ENCODE measurements at regions not wholly inside any gene's neighbourhood (a gene's known extent, or its start where the extent isn't known, plus 50 kb on each side); places are given as distances from the start of the nearest gene placed in this dataset.

DNA sequence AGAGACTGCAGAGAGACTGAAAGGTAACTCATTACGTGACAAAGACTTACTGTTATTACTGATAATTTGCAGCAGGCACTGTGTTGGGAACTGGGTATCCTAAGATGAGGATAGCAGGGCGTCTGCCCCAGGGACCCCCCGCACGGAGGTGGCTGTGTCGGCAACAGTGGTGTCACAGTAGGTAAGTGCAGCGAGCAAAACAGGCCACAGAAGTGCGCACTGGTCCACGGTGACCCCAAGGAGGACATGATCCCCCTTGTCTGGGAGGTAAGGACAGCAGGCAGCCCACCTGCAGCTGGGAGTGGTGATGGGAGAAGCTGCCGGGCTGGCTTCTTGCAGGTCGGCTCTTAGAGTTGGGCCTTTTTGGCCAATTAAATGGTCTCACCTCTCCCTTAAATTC is 82.9 kb downstream of the FAM43A start:
- DNase-seq (ENCODE audit: low read depth in 2 of 2, low spot score in 1 of 2), result no peak

DNA sequence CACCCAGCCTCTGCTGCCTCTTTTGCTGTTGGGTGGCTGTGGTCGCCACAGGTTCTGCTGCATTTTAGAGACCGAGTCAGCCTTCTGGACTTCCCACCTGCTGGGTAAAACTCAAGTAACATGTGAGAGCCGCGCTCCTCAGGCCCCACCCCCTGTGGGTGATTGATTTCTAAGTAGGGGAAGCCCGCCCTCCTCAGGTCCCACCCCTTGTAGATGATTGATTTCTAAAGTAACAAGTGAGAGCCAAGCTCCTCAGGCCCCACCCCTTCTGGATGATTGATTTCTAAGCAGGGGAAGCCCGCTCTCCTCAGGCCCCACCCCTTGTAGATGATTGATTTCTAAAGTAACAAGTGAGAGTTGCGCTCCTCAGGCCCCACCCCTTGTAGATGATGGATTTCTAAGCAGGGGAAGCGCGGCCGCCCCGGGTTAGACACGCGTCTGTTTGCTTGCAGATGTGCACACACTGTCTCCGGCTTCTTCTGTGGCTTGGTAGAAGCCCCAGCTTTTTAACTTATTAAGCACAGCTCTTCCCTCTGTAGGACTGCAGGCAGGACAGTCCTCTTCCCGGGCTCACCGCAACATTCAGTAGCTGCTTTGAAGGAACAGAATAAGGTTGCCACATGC is 83.4 kb downstream of the FAM43A start:
- peak; percentile 59 to 82 for DNase-seq (ENCODE audit: low read depth in 2 of 2, low spot score in 1 of 2)

DNA sequence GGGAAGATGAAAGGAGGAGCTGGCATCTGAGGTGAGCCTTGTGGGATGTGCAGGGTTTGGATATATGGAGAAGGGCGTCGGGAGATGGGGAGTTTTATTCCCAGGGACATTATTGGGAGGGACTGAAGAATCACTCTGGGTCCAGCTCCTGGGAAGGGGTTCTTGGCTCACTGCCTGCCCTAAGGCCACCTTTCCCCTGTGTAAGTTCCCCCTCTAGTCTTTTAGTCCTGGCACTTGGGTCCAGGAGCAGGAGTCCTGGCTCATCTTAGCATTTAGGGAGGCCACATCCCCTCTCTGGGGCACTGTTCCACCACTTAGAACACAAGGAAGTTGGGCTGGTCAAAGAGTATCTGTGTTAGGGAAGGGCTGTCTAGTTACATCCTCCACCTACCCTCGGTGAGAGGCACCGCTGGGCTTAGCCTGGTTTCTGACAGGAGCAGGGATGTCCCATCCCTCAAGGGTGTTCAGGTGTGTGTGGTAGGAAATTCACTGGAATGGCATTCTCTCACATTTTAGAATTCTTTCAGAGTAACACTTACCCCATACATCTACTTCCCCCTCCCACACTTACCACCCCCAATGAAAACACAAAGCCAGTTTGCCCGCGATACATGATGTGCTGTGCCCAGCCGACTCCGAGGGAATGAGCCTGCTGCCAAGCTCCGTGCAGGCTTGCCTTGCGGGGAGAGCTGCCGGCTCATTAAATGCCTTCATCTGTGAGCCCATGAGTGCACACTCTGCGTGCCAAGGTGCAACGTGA is 86.7 kb downstream of the FAM43A start:
- DNase-seq (ENCODE audit: low read depth in 2 of 2, low spot score in 1 of 2), result no peak

DNA sequence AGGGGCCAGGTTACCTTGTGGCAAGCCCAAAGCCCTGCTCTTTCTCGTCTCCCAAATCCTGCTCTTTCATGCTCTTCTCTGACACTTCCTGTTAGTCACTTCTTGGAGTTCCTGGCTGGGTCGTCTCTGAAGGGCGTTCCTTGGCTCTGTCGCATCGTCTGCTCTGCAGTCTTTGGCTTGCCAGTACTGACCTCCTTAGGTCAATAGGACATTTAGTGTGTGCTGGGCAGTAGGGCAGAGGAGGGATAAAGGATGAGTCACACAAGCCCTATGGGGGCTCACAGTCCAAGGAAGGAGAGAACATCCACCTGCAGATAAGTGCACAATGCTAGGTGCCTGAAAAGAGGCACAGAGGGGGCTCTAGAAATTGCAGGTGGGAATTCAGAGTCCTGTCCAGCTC is 87.5 kb downstream of the FAM43A start:
- DNase-seq (ENCODE audit: low read depth in 2 of 2, low spot score in 1 of 2), result no peak

DNA sequence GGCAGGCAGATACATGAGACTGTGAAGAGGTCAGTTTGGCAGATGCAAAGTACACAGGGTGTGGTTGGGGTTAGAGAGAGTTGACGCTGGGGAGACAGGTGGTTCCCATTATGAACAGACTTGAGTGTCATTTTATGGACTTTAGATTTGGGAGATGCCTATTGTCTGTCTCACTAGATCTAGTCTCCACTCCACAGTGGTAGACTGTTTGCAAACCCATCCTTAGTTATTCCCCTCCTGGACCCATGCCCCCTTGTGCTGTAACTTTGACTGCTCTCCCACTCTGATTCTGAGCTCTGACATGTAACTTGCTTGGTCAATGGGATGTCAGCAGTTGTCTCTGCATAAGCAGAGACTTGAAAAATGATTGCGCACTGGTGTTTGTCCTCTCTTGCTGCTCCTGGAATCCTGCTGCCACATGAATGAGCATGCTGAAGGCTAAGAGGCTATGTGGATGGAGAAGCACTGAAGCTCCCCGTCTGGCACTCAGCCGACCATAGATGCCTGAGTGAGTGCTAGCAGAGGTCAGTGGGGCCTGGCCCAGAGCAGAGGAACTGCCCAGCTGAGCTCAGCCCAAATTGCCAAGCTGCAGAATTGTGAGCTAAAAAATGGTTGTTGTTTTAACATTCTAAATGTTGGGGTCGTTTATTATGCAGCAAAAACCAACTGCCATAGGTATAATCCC is 88.2 kb downstream of the FAM43A start:
- no peak for DNase-seq (ENCODE audit: low read depth in 2 of 2, low spot score in 1 of 2)

DNA sequence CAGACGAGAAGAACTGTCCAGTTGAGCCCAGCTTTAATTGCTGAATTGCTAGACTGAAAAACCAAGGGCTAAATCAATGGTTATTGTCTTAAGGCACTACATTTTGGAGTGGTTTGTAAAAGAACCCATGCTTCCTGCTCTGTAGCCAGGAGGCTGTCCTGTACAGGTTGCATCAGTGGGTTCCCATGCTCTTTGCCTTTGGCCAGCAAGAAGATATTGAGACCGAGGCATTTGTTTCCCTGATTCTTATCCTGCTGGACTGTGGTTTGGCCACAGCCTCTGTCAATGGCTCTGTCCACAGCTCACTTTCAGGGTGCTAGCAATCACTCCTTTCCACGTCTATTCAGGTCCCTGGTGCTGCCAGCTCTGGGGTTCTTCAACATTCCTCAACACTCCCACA is 89.6 kb downstream of the FAM43A start:
- DNase-seq (ENCODE audit: low read depth in 2 of 2, low spot score in 1 of 2), result no peak

DNA sequence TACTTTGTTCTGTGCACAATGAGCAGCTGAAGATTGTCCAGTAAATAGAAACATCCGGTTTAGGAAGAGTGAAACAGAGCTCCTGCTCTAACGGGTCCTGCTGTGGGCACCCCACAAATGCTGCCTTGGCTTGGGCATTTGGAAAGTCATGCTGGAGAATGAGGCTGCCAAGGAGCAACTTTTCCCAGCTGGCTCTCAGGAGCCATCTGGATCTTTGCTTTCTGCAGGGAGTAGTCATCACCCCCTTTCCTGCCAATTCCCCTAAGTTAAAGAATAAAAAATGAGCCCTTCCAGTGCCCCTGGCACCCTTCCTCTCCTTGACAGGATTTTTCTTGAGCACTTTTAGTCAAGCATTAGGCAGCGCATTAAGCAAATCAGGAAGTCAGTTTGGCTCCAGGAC is 90.0 kb downstream of the FAM43A start:
- no peak for DNase-seq (ENCODE audit: low read depth in 2 of 2, low spot score in 1 of 2)

DNA sequence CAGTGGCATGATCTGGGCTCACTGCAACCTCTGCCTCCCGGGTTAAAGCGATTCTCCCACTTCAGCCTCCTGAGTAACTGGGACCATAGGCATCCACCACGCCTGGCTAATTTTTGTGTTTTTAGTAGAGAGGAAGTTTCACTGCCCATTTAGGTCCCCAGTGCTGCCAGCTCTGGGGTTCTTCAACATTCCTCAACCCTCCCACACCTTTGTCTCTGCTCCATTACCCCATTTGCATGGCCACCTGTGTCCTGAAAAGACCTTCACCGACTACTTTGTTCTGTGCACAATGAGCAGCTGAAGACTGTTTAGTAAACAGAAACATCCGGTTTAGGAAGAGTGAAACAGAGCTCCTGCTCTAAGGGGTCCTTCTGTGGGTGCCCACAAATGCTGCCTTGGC is 92.0 kb downstream of the FAM43A start:
- no peak for DNase-seq (ENCODE audit: low read depth in 2 of 2, low spot score in 1 of 2)

DNA sequence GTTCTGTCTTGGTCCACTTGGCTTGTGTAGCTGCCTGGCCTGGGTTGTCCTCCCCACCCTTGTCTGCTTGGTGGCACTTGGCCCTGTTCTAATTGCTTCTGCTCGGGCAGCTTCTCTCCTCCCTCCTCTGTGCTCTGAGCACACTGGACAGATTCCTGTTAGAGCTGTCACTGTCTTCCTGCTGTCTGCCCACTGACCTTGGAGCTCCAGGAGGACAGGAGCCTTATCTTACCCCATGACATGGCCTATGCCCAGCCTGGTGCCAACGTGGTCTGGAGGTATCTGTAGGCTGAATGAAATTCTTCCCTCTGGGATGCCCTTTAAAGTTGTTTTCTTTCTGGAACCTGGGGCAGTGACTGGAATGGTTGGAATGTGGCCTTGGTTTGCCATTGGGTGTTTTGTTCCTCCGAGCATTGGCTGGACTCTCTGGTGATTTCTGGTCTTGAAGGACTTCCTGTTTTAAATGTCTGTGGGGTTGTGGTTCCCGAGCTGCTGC is 94.1 kb downstream of the FAM43A start:
- DNase-seq (ENCODE audit: low read depth in 2 of 2, low spot score in 1 of 2), result no peak

DNA sequence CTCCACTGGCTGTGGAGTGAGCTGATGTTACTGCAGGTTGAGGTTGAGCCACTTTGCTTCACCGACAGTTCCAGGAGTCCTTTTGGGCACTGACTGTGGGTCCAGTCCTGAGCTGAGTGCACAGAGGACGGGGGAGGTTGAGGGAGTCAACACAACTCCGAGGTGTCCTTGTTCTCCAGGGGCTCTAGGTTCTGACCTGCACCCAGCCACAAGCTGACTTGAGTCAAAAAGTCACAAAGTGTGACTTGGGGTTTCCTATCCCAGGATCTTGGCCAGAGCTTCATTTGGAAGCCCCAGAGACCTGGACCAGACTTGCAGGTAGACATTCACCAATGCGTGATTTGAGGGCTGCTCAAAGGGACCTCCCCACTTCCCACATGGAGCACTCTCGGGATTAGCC is 95.0 kb downstream of the FAM43A start:
- no peak for DNase-seq (ENCODE audit: low read depth in 2 of 2, low spot score in 1 of 2)

DNA sequence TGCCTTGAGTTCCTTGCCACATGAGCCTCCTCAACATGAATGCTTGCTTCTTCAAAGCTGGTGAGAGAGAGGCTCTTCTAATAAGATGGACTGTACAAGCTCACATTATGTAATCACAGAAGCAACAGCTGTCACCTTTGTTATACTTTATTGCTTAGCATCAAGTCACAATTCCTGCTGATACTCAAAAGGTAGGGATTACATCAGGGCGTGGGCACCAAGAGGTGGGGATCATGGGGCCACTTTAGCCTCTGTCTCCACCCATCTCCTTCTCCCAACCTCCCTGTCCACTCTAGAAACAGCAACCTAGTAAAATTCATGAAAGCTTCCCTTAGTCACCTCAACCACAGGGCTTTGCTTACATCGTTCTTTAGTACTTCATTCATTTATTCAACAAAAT is 95.9 kb downstream of the FAM43A start:
- DNase-seq (ENCODE audit: low read depth in 2 of 2, low spot score in 1 of 2), result no peak

DNA sequence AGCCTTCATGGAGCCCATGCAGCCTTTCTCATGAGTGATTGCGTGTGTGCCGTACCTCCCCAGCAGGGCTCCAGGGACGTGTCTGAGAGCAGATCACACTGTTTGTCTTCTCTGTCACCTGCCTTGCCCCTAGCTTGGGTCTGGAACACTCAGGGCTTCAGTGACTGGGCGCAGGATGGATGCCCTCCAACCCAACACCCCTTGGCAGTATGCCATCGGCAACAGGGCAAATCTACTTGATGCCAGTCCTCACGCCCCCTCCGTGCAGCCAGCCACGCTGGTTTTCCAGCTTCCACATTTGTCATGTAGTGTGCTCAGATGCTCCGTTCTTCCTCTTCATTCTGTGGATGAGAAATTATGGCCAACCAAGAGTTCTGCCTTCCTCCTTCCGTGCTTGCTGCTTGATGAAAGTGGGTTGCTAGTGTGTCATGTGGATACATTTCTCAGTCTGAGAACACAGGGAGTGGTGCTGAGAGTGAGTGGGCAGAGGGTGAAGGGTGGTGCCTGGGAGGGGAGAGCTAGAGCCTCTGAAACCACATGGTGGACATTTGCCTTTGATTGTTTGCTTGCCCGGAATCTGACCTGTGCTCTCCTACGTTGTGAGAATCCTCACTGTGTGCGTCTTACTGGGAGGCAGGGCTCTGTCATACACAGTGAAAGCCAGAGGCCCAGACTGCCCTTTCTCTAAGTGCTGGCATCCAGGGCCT is 97.2 kb downstream of the FAM43A start:
- no peak for DNase-seq (ENCODE audit: low read depth in 2 of 2, low spot score in 1 of 2)

DNA sequence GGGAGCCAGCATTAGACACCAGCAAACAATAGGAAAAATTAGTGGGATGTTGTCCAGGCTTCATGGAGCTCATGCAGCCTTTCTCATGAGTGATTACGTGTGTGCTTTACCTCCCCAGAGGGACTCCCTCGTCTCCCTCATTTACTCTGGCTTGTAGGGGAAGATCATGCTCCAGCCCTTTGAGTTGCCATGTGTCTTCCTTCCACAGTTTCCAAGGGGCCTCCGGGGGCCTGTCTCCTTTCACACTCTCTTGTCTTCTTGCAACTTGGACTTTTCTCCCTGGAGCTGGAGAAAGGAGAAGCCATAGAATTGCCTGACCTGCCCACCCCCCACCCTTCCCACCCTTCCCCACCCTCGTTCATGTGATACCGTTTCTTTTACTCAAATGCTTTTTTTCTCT is 98.7 kb downstream of the FAM43A start:
- no peak for DNase-seq (ENCODE audit: low read depth in 2 of 2, low spot score in 1 of 2)

DNA sequence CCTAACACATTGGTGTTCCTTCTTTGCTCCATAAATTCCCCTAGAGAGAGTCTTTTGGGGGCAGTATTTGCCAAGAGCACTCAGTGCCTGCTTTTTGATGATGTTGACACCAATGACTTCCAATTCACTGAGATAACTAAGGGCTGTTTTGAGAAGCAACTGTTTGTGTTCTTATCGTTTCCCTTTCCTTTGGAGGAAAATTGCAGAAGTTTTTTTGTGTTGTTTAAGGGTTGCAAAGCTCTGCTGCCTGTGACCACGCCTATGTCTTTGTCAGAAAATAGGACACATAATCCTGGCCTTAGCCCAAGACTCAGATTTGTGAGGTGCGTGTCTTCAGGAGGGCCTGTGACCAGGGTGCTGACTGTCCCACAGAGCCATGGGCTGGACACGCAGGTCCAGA is 99.6 kb downstream of the FAM43A start:
- no peak for DNase-seq (ENCODE audit: low read depth in 2 of 2, low spot score in 1 of 2)

DNA sequence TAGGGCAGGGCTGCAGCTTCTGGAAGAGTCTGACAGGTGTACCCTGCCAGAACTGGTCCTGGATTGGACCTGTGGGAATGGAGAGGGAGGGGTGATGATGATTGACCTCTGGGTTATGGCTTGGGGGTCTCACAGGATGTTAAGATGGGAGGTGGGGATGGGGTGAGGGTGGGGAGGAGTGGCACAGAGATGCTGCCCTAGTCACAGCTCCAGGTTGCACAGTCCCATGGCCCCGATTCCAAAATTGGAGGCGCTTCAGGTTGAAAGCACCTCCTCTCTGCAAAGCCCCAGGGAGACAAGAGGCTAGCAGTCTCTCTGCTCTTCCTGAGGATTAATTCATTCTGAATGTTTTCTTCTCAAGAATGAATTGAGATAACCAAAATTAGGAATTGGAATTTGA is 101.4 kb downstream of the FAM43A start:
- no peak for DNase-seq (ENCODE audit: low read depth in 2 of 2, low spot score in 1 of 2)

DNA sequence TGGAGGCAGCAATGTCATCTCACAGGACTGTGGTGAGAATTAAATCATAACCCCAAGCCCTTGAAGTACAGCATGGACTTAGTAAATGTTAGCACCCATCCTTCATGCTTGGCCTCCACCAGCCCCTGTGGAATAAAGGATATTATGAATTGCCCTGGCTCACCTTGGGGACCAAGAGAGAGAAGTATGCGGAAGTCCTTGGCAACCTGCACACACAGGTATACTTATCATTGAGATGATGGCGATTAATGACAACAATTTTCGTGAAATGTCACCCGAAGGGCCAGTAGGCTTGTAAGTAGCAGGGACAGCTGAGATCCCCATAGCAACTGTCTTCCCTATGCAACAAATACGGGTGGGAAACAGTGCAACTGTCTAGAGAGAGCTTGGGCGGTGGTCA is 102.0 kb downstream of the FAM43A start:
- no peak for DNase-seq (ENCODE audit: low read depth in 2 of 2, low spot score in 1 of 2)

DNA sequence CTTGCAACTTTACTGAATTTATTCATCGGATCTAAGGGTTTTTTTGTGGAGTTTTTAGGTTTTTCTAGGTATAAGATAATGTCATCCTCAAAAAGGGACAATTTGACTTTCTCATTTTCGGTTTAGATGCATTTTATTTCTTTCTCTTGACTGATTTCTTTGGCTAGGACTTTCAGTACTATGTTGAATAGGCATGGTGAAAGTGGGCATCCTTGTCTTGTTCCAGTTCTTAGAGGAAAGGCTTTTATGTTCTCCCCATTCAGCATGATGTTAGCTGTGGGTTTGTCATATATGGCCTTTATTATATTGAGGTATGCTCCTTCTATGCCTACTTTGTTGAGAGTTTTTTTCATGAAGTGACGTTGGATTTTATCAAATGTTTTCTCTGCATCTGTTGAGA is 106.7 kb downstream of the FAM43A start:
- no peak for DNase-seq (ENCODE audit: low read depth in 2 of 2, low spot score in 1 of 2)

DNA sequence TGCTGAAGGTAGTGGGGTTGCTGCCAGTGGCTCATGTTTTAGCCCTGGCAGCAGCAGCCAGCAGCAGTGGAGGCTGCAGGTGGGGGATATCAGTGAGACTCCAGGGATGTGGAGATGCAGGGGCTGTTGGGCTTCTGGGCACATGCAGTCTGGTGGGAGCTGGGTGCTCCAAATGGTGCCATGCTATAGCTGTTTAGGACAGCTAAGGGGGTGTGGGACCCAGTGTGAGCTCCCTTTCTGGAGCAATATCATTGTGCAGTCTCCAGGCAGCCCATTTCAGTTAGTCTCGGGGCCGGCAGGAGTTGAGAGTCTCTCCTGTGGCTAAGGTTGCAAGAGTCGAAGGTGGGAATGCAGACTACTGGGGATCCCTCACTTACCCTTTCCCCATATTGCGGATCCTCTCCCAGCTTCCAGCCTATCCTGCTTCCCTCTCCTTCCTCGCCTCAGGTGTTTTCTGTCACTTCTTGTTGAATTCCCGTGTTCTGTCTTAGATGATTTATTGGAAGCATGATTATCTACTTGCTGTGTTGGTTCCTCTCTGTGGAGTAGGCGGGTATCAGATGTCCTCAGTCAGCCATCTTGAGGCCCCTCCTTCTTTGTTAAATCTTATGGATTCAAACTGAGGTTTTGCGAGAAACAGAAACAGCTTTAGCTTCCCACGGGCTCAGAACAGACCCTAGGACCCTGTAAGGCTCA is 112.0 kb downstream of the FAM43A start:
- DNase-seq (ENCODE audit: low read depth in 2 of 2, low spot score in 1 of 2), result no peak

DNA sequence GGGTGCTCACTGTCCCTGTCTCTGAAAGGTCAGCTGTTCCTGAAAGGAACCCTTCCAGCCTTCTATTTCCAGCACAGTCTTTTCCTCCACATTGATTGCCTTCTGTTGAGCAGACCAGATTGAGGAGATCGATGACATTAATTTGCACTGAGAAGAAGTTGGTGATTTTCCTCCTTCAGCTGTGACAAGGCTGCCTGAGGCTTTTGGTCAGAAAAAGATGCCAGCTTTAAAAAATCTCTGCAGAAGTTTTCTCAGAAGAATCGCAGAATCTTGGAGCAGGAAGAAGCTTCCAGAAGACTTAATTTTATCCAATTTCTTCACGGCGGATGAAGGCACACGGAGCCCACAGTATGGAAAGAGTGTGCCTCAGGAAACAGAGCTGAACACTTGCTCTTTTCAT is 112.8 kb downstream of the FAM43A start:
- DNase-seq (ENCODE audit: low read depth in 2 of 2, low spot score in 1 of 2), result no peak

DNA sequence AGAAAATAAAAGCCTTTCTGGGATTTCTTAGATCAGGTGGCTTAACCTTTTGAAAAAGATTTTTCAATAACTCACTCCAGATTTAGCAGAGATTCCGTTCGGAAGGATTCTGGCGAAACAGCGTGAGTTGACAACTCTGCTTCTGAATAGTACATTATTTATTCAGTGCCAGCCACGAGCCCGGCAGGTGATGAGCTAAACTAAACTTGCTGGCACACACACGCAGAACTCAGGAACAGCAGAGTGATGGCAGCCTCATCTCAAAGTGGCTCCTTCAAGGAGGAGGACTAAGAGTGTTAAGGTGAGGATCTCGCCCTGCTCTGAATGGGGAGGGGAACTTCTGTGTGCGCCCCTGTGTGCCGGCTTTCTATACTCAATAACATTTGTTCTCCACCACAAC is 114.3 kb downstream of the FAM43A start:
- DNase-seq (ENCODE audit: low read depth in 2 of 2, low spot score in 1 of 2), result no peak
